Nephron (organoid): ENCODE measurements at regions not wholly inside any gene's neighbourhood (a gene's known extent, or its start where the extent isn't known, plus 50 kb on each side); places are given as distances from the start of the nearest gene placed in this dataset.

Source experiments
- H3K27ac Mint-ChIP-seq, 3 experiments: 2 replicates each; pipeline ENCODE4 v1.8.0; 2020; ENCODE audit warnings: mixed read lengths in 3 of 3, mild to moderate bottlenecking in 2 of 3, moderate library complexity in 1 of 3
- H3K27me3 Mint-ChIP-seq: 2 replicates; pipeline ENCODE4 v1.8.0; 2021; ENCODE audit warnings: low read depth, mild to moderate bottlenecking, moderate library complexity, mixed read lengths
- H3K36me3 Mint-ChIP-seq: 2 replicates; pipeline ENCODE4 v1.8.0; 2020; ENCODE audit warnings: low read depth, mixed read lengths
- H3K4me1 Mint-ChIP-seq: 2 replicates; pipeline ENCODE4 v1.8.0; 2020; ENCODE audit warnings: mixed read lengths
- H3K4me3 Mint-ChIP-seq, 3 experiments: 2 replicates each; pipeline ENCODE4 v1.8.0; 2020; ENCODE audit warnings: mild to moderate bottlenecking in 3 of 3, mixed read lengths in 3 of 3, moderate library complexity in 2 of 3
- H3K9me3 Mint-ChIP-seq: 2 replicates; pipeline ENCODE4 v1.8.0; 2020; ENCODE audit warnings: mixed read lengths
- CTCF ChIP-seq, 3 experiments: fragments of 200-600 bp; sonication (generic); IDR thresholded peaks; one replicate each; pipeline ENCODE4 v1.5.0; 2021; ENCODE audit warnings: antibody characterized with exemption in 3 of 3; ENCODE audit not compliant: unreplicated experiment in 3 of 3

DNA sequence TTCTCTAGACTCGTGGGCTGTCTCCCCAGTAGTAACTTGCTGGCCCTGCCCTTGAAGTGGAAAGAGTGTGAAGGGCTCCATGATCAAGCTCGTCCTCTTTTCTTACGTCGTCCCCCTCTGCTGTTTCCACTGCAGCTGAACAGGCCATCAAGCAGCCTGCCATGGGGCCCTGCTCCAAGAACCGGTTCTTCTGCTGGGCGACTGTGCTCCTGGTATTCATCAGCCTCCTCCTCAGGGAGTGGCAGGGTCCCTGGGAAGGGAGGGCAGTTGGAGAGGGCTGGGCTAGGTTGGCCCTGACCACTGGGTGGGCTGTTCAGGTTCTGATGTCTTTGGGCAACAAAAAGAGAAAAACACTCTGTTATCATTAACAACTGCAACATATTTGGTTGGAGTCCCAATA lies 151.5 kb downstream of the FCRL5 start:
- TF ChIP-seq CTCF (IDR thresholded peaks at IDR 0.05; ENCODE audit: unreplicated experiment in 3 of 3): no peak
- Mint-ChIP-seq H3K36me3 (no peaks in the 10 kb centered on the region), H3K4me1 (peaks cover 4% of the 10 kb centered on the region), H3K9me3 (no peaks in the 10 kb centered on the region), H3K4me3 (no peak overlapping the region), H3K27ac (peak overlapping the region in 1 of 3 experiments; percentile 84), H3K27me3 (peaks cover 25% of the 10 kb centered on the region)

- TF ChIP-seq CTCF (IDR thresholded peaks at IDR 0.05; ENCODE audit: unreplicated experiment in 3 of 3): peak in 1 of 3 experiments; percentile 13
- Mint-ChIP-seq H3K4me3 (no peak overlapping the region), H3K36me3 (no peaks in the 10 kb centered on the region), H3K9me3 (no peaks in the 10 kb centered on the region), H3K27me3 (peaks cover 25% of the 10 kb centered on the region), H3K4me1 (peaks cover 4% of the 10 kb centered on the region), H3K27ac (peak overlapping the region in 2 of 3 experiments; percentile 69 to 84)
Measured at GRCh38 chr1:157399984-157400382, 152.3 kb downstream of the FCRL5 start.

DNA sequence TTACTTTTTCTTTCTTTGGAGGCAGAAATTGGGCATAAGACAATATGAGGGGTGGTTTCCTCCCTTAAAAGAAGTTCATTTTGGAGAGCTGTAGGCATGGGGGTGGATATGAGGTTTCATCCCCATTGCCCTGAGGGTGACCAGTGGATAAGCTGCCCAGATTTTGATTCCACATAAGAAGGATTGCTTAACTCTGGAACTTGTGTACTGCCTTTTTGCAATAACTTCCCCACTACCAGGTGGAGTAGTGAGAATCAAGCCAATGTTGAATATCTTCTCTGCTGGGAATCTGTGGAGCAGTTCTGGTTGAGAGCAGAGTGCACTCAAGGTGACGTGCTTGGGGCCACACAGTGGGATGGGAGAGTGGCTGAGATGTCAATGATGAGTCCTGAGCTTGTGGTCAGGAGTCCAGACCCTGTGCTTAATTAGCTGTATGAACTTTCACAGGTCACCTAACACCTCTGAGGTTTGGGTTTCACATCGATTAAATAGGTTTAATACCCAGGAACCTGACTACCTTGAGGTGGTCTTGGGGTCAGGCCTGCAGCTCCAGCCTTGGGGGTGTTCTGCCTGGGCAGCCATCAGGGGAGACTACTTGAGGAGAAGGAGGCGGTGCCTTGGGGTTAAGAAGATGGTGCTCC lies 152.9 kb downstream of the FCRL5 start:
- no peak for TF ChIP-seq CTCF (IDR thresholded peaks at IDR 0.05; ENCODE audit: unreplicated experiment in 3 of 3)
- Mint-ChIP-seq H3K4me1 (peaks cover 4% of the 10 kb centered on the region), H3K4me3 (peak overlapping the region in 1 of 3 experiments; percentile 27), H3K36me3 (no peaks in the 10 kb centered on the region), H3K9me3 (no peaks in the 10 kb centered on the region), H3K27me3 (peaks cover 25% of the 10 kb centered on the region), H3K27ac (peak overlapping the region in 1 of 3 experiments; percentile 84)

GRCh38 chr1:157390651-157391050 lies 161.7 kb downstream of the FCRL5 start:
- Mint-ChIP-seq H3K27ac (no peak overlapping the region), H3K4me3 (no peak overlapping the region), H3K36me3 (no peaks in the 10 kb centered on the region), H3K4me1 (no peaks in the 10 kb centered on the region), H3K27me3 (peaks cover 22% of the 10 kb centered on the region), H3K9me3 (peaks cover 5% of the 10 kb centered on the region)
- TF ChIP-seq CTCF (IDR thresholded peaks at IDR 0.05; ENCODE audit: unreplicated experiment in 3 of 3): no peak

- H3K9me3 Mint-ChIP-seq: no peaks in the 10 kb centered on the region
- H3K4me1 Mint-ChIP-seq: no peaks in the 10 kb centered on the region
- H3K27me3 Mint-ChIP-seq: peaks cover 30% of the 10 kb centered on the region
- TF ChIP-seq CTCF (IDR thresholded peaks at IDR 0.05; ENCODE audit: unreplicated experiment in 3 of 3): no peak
- no peak overlapping the region for H3K4me3 Mint-ChIP-seq
- no peaks in the 10 kb centered on the region for H3K36me3 Mint-ChIP-seq
- no peak overlapping the region for H3K27ac Mint-ChIP-seq
Measured at GRCh38 chr1:157388057-157388456, 164.3 kb downstream of the FCRL5 start.

GRCh38 chr1:157384258-157384657 lies 168.1 kb downstream of the FCRL5 start:
- Mint-ChIP-seq H3K9me3 (no peaks in the 10 kb centered on the region), H3K27me3 (peaks cover 14% of the 10 kb centered on the region), H3K4me1 (no peaks in the 10 kb centered on the region), H3K36me3 (no peaks in the 10 kb centered on the region), H3K4me3 (no peak overlapping the region), H3K27ac (no peak overlapping the region)
- TF ChIP-seq CTCF (IDR thresholded peaks at IDR 0.05; ENCODE audit: unreplicated experiment in 3 of 3): no peak
